ENCODE measurements at regions not wholly inside any gene's neighbourhood (a gene's known extent, or its start where the extent isn't known, plus 50 kb on each side); places are given as distances from the start of the nearest gene placed in this dataset.
"Not testable (repeated sequence)": the region's sequence is repeated elsewhere in the genome, so short reads cannot be mapped to it uniquely, and the experiment has no call there.

DNA sequence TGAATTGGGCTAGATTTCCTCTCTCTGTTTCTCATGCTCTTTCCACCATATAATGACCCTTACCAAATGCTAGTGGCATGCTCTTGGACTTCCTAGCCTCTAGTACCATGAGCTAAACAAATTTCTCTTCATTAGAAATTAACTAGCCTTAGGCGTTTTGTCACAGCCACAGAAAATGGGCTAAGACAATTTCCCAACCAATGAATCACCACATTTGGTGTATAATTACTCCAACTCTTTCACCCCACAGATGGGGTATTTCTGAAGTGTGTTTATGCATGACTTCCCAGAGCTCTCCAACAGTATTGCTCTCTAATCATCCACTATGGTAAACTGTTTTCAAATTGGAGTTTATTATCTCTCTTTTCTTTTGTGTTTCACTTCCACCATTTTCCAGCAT is 1041.1 kb upstream of the COX7C start:
- Histone ChIP-seq H3K9ac (ENCODE audit: low read length) (no peak overlapping the region), H3K27me3 (ENCODE audit: control insufficient read depth, insufficient read depth, low read length) (no peaks in the 10 kb centered on the region), H3K4me3 (ENCODE audit: low read length) (no peak overlapping the region)

GRCh38 chr5:85587806-85588205 is 1029.9 kb upstream of the COX7C start:
- not testable (repeated sequence) for H3K4me3 ChIP-seq (ENCODE audit: low read length); H3K36me3 ChIP-seq (ENCODE audit: control insufficient read depth, insufficient read depth, low read length); H3K9ac ChIP-seq (ENCODE audit: low read length); H3K27me3 ChIP-seq (ENCODE audit: control insufficient read depth, insufficient read depth, low read length); H3K9me3 ChIP-seq (ENCODE audit: control insufficient read depth, low read length); H3K4me1 ChIP-seq (ENCODE audit: control insufficient read depth, insufficient read depth, low read length)

More for the DNA sequence above, 1041.1 kb upstream of the COX7C start:
- no peaks in the 10 kb centered on the region for H3K4me1 ChIP-seq (ENCODE audit: control insufficient read depth, insufficient read depth, low read length)
- no peaks in the 10 kb centered on the region for H3K9me3 ChIP-seq (ENCODE audit: control insufficient read depth, low read length)
- H3K36me3 ChIP-seq (ENCODE audit: control insufficient read depth, insufficient read depth, low read length) = no peaks in the 10 kb centered on the region

DNA sequence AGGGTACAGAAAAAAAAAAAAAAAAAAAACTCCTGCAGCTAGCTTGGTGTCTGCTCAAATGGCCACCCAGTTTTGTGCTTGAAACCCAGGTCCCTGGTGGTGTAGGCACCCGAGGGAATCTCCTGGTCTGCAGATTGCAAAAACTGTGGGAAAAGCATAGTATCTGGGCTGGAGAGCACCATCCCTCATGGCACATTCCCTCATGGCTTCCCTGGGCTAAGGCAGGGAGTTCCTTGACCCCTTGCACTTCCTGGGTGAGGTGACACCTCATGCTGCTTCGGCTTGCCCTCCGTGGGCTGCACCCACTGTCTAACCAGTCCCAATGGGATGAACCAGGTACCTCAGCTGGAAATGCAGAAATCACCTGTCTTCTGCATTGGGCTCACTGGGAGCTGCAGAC is 1029.5 kb upstream of the COX7C start:
- H3K9me3 ChIP-seq (ENCODE audit: control insufficient read depth, low read length); H3K4me1 ChIP-seq (ENCODE audit: control insufficient read depth, insufficient read depth, low read length); H3K36me3 ChIP-seq (ENCODE audit: control insufficient read depth, insufficient read depth, low read length); H3K27me3 ChIP-seq (ENCODE audit: control insufficient read depth, insufficient read depth, low read length); H3K4me3 ChIP-seq (ENCODE audit: low read length); H3K9ac ChIP-seq (ENCODE audit: low read length): not testable (repeated sequence)

GRCh38 chr5:85590764-85591163 is 1027.0 kb upstream of the COX7C start:
- H3K9ac ChIP-seq (ENCODE audit: low read length) = no peak overlapping the region
- H3K4me1 ChIP-seq (ENCODE audit: control insufficient read depth, insufficient read depth, low read length) = no peaks in the 10 kb centered on the region
- no peak overlapping the region for H3K4me3 ChIP-seq (ENCODE audit: low read length)
- no peaks in the 10 kb centered on the region for H3K27me3 ChIP-seq (ENCODE audit: control insufficient read depth, insufficient read depth, low read length)
- no peaks in the 10 kb centered on the region for H3K9me3 ChIP-seq (ENCODE audit: control insufficient read depth, low read length)
- H3K36me3 ChIP-seq (ENCODE audit: control insufficient read depth, insufficient read depth, low read length) = no peaks in the 10 kb centered on the region

- Histone ChIP-seq H3K4me1 (ENCODE audit: control insufficient read depth, insufficient read depth, low read length) (no peaks in the 10 kb centered on the region), H3K9me3 (ENCODE audit: control insufficient read depth, low read length) (no peaks in the 10 kb centered on the region), H3K9ac (ENCODE audit: low read length) (no peak overlapping the region), H3K36me3 (ENCODE audit: control insufficient read depth, insufficient read depth, low read length) (no peaks in the 10 kb centered on the region), H3K4me3 (ENCODE audit: low read length) (no peak overlapping the region), H3K27me3 (ENCODE audit: control insufficient read depth, insufficient read depth, low read length) (no peaks in the 10 kb centered on the region)
Observed at GRCh38 chr5:85591311-85591710, 1026.4 kb upstream of the COX7C start.

DNA sequence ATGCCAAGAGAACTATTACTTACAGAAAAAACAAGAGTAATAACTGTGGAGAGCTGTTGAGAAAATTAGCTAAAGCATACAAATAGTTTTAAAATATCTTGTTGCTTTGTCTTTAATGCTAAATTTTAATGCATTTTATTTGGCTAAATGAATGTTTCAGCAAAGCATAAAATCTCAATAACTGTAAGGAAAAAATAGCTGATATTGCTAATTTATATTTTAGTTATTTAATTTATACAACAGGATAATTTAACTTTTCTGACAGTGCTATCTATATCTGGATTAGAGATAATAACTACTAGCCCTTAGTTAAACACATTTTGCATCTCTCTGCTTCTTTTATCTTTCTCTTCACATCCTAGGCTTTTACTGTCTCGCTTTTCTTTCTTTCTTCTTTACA is 1014.9 kb upstream of the COX7C start:
- Histone ChIP-seq H3K36me3 (ENCODE audit: control insufficient read depth, insufficient read depth, low read length) (no peaks in the 10 kb centered on the region), H3K27me3 (ENCODE audit: control insufficient read depth, insufficient read depth, low read length) (no peaks in the 10 kb centered on the region), H3K9ac (ENCODE audit: low read length) (no peak overlapping the region), H3K4me1 (ENCODE audit: control insufficient read depth, insufficient read depth, low read length) (no peaks in the 10 kb centered on the region), H3K4me3 (ENCODE audit: low read length) (no peak overlapping the region), H3K9me3 (ENCODE audit: control insufficient read depth, low read length) (no peaks in the 10 kb centered on the region)

- Histone ChIP-seq H3K9ac (ENCODE audit: low read length) (no peak overlapping the region), H3K36me3 (ENCODE audit: control insufficient read depth, insufficient read depth, low read length) (no peaks in the 10 kb centered on the region), H3K4me3 (ENCODE audit: low read length) (no peak overlapping the region), H3K27me3 (ENCODE audit: control insufficient read depth, insufficient read depth, low read length) (no peaks in the 10 kb centered on the region), H3K9me3 (ENCODE audit: control insufficient read depth, low read length) (no peaks in the 10 kb centered on the region), H3K4me1 (ENCODE audit: control insufficient read depth, insufficient read depth, low read length) (no peaks in the 10 kb centered on the region)
Observed at GRCh38 chr5:85604378-85604777, 1013.4 kb upstream of the COX7C start.

DNA sequence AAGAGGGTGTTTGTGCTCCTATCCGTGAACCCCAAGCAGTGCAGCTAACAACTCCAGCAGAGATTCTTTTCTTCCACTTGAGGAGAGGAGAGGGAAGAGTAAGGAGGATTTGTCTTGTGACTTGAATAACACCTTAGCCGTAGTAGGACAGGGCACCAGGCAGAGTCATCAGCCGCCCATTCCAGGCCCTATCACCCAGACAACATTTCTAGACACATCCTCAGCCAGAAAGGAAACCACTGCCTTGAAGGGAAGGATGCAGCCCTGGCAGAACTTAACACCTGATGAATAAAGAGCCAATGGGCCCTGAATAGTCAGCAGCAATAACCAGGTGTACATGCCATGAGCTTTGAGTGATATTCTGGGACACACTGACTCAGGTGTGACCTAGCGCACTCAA is 1013.0 kb upstream of the COX7C start:
- Histone ChIP-seq H3K4me3 (ENCODE audit: low read length) (no peak overlapping the region), H3K9me3 (ENCODE audit: control insufficient read depth, low read length) (no peaks in the 10 kb centered on the region), H3K27me3 (ENCODE audit: control insufficient read depth, insufficient read depth, low read length) (no peaks in the 10 kb centered on the region), H3K4me1 (ENCODE audit: control insufficient read depth, insufficient read depth, low read length) (no peaks in the 10 kb centered on the region), H3K36me3 (ENCODE audit: control insufficient read depth, insufficient read depth, low read length) (no peaks in the 10 kb centered on the region), H3K9ac (ENCODE audit: low read length) (no peak overlapping the region)

DNA sequence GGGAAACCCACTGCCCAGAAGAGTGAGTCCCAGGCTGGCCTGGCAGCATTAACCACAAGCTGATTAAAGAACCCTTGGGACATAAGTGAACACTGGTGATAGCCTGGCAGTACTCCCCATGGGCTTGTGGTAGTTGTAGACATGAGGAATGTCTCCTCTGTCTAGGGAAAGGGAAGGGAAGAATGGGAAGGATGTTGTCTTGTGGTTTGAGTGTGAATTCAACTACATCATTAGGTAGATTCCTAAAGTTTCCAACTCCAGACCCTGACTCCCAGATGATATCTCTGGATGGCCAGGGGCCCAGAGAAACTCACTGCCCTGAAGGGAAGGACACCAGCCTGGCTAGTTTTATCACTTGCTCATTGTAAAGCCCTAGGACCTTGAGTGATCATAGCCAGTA is 1012.4 kb upstream of the COX7C start:
- no peaks in the 10 kb centered on the region for H3K9me3 ChIP-seq (ENCODE audit: control insufficient read depth, low read length)
- no peak overlapping the region for H3K4me3 ChIP-seq (ENCODE audit: low read length)
- H3K27me3 ChIP-seq (ENCODE audit: control insufficient read depth, insufficient read depth, low read length) = no peaks in the 10 kb centered on the region
- H3K4me1 ChIP-seq (ENCODE audit: control insufficient read depth, insufficient read depth, low read length) = no peaks in the 10 kb centered on the region
- no peak overlapping the region for H3K9ac ChIP-seq (ENCODE audit: low read length)
- H3K36me3 ChIP-seq (ENCODE audit: control insufficient read depth, insufficient read depth, low read length) = no peaks in the 10 kb centered on the region

DNA sequence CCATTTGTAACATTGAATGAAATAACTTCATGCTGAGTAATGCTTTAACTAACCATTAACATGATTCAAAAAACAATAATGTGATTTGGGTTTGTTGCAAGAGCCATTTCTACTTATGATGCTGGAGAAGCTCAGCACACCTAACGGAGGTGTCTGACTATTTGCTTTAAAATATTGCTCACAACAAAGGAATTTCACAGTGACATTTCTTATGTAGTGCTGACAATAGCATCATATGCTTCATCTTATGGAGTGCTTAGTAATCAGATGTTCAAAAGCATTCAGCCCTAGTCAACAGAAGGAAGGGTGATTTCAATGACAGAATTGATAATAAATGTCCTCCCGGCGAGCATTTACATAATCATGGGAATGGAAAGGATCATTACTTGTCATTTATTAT is 1003.3 kb upstream of the COX7C start:
- Histone ChIP-seq H3K27me3 (ENCODE audit: control insufficient read depth, insufficient read depth, low read length) (no peaks in the 10 kb centered on the region), H3K9ac (ENCODE audit: low read length) (no peak overlapping the region), H3K36me3 (ENCODE audit: control insufficient read depth, insufficient read depth, low read length) (no peaks in the 10 kb centered on the region), H3K4me3 (ENCODE audit: low read length) (no peak overlapping the region), H3K9me3 (ENCODE audit: control insufficient read depth, low read length) (no peaks in the 10 kb centered on the region), H3K4me1 (ENCODE audit: control insufficient read depth, insufficient read depth, low read length) (no peaks in the 10 kb centered on the region)

DNA sequence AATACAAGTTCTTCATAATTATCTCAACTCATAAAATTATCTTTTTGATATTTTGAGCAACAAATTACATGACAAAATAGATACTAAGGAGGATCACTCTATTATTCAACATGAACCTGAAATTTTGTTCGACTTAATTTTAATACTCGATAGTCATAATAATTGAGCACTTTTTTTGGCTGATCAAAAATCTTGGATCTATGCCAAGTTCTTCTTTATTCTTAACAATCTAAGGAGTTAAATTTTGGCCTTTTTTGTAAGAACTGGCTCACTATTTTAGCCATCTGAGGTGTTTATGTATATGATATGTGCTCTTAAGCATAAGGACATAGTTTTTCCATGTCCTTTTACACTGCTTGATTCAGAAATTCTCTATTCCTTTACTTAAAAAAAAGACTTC is 996.1 kb upstream of the COX7C start:
- Histone ChIP-seq H3K27me3 (ENCODE audit: control insufficient read depth, insufficient read depth, low read length) (no peaks in the 10 kb centered on the region), H3K9ac (ENCODE audit: low read length) (no peak overlapping the region), H3K36me3 (ENCODE audit: control insufficient read depth, insufficient read depth, low read length) (no peaks in the 10 kb centered on the region), H3K4me1 (ENCODE audit: control insufficient read depth, insufficient read depth, low read length) (no peaks in the 10 kb centered on the region), H3K9me3 (ENCODE audit: control insufficient read depth, low read length) (no peaks in the 10 kb centered on the region), H3K4me3 (ENCODE audit: low read length) (no peak overlapping the region)

DNA sequence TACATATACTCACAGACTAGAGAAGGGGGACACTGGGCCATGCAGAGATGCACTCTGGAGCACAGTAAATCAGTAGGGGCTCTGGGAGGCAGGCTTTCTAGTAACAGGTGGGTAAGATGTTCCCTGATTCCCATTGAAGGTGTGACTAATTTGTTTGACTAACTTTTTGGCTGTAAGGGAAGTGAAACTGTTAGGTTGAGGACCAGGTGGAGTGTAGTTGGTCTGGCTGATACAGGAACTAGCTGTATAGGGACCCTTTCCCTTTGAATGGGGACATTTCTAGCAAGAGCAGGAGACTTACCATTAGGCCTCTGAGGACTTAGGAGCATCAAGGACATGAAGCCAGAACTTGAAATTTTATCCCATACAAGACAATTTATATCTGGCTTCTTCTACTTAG is 989.6 kb upstream of the COX7C start:
- H3K9me3 ChIP-seq (ENCODE audit: control insufficient read depth, low read length) = no peaks in the 10 kb centered on the region
- H3K4me1 ChIP-seq (ENCODE audit: control insufficient read depth, insufficient read depth, low read length) = no peaks in the 10 kb centered on the region
- no peaks in the 10 kb centered on the region for H3K36me3 ChIP-seq (ENCODE audit: control insufficient read depth, insufficient read depth, low read length)
- no peak overlapping the region for H3K9ac ChIP-seq (ENCODE audit: low read length)
- H3K27me3 ChIP-seq (ENCODE audit: control insufficient read depth, insufficient read depth, low read length) = no peaks in the 10 kb centered on the region
- H3K4me3 ChIP-seq (ENCODE audit: low read length) = no peak overlapping the region

DNA sequence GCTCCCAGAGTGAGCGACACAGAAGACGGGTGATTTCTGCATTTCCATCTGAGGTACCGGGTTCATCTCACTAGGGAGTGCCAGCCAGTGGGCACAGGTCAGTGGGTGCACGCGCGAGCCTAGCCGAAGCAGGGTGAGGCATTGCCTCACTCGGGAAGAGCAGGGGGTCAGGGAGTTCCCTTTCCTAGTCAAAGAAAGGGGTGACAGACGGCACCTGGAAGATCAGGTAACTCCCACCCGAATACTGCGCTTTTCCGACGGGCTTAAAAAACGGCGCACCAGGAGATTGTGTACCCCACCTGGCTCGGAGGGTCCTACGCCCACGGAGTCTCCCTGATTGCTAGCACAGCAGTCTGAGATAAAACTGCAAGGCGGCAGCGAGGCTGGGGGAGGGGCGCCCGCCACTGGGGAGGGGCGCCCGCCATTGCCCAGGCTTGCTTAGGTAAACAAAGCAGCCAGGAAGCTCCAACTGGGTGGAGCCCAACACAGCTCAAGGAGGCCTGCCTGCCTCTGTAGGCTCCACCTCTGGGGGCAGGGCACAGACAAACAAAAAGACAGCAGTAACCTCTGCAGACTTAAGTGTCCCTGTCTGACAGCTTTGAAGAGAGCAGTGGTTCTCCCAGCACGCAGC is 979.1 kb upstream of the COX7C start:
- H3K27me3 ChIP-seq (ENCODE audit: control insufficient read depth, insufficient read depth, low read length); H3K9ac ChIP-seq (ENCODE audit: low read length); H3K9me3 ChIP-seq (ENCODE audit: control insufficient read depth, low read length); H3K4me3 ChIP-seq (ENCODE audit: low read length); H3K36me3 ChIP-seq (ENCODE audit: control insufficient read depth, insufficient read depth, low read length); H3K4me1 ChIP-seq (ENCODE audit: control insufficient read depth, insufficient read depth, low read length): not testable (repeated sequence)

All from mucosa of stomach (tissue), 1 donor.